GM12891 (cell line): ENCODE measurements at regions not wholly inside any gene's neighbourhood (a gene's known extent, or its start where the extent isn't known, plus 50 kb on each side); places are given as distances from the start of the nearest gene placed in this dataset.

Experiments
- POLR2A ChIP-seq: IDR thresholded peaks from 2 replicates; pipeline ENCODE4 v1.6.1; 2011; ENCODE audit warnings: low read depth, low read length, control low read depth
- POU2F2 ChIP-seq: IDR thresholded peaks from 2 replicates; pipeline ENCODE4 v1.6.1; 2011; ENCODE audit warnings: low read depth, mild to moderate bottlenecking, control low read depth, low read length, moderate library complexity
- TAF1 ChIP-seq: IDR thresholded peaks from 2 replicates; pipeline ENCODE4 v1.6.1; 2011; ENCODE audit warnings: low read depth, low read length, control low read depth

- no peak for TF ChIP-seq POLR2A
- TF ChIP-seq POU2F2: no peak
- TF ChIP-seq TAF1: no peak
Observed at GRCh38 chr6:14364370-14364769, 246.8 kb downstream of the CD83 start.
